Neural progenitor cell (in vitro differentiated cells): ENCODE measurements at regions not wholly inside any gene's neighbourhood (a gene's known extent, or its start where the extent isn't known, plus 50 kb on each side); places are given as distances from the start of the nearest gene placed in this dataset.

ENCODE experiments used
- EZH2phosphoT487 ChIP-seq: fragments of 200-600 bp; sonication (generic); IDR thresholded peaks from 2 replicates; pipeline ENCODE4 v1.6.1; 2017; ENCODE audit warnings: antibody characterized with exemption
- TF ChIP-seq, protein P1 (sequence below): fragments of 200-600 bp; sonication (generic); IDR thresholded peaks from 2 replicates; pipeline ENCODE4 v1.5.1; 2017; ENCODE audit warnings: antibody characterized with exemption, mild to moderate bottlenecking

GRCh38 chr3:178915365-178915764 is 156.2 kb downstream of the ZMAT3 start:
- TF ChIP-seq, protein P1, sequence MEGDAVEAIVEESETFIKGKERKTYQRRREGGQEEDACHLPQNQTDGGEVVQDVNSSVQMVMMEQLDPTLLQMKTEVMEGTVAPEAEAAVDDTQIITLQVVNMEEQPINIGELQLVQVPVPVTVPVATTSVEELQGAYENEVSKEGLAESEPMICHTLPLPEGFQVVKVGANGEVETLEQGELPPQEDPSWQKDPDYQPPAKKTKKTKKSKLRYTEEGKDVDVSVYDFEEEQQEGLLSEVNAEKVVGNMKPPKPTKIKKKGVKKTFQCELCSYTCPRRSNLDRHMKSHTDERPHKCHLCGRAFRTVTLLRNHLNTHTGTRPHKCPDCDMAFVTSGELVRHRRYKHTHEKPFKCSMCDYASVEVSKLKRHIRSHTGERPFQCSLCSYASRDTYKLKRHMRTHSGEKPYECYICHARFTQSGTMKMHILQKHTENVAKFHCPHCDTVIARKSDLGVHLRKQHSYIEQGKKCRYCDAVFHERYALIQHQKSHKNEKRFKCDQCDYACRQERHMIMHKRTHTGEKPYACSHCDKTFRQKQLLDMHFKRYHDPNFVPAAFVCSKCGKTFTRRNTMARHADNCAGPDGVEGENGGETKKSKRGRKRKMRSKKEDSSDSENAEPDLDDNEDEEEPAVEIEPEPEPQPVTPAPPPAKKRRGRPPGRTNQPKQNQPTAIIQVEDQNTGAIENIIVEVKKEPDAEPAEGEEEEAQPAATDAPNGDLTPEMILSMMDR, result no peak
- TF ChIP-seq EZH2phosphoT487, result no peak
